Body of pancreas (tissue), 4 donors: ENCODE measurements at regions not wholly inside any gene's neighbourhood (a gene's known extent, or its start where the extent isn't known, plus 50 kb on each side); places are given as distances from the start of the nearest gene placed in this dataset.

Experiments
- POLR2A ChIP-seq, 3 donors: fragments of 450-650 bp; IDR thresholded peaks; one replicate each; pipeline ENCODE4 v1.6.1; 2016; ENCODE audit warnings: antibody characterized with exemption in 3 of 3, mild to moderate bottlenecking in 2 of 3
- TF ChIP-seq, protein P1 (sequence below), 7 experiments: fragments of 450-650 bp in 4 of 7; fragments of 200-600 bp in 3 of 7; sonication (generic) in 3 of 7; IDR thresholded peaks; one replicate each; pipeline ENCODE4 v1.5.1; 2016 to 2019; ENCODE audit warnings: antibody characterized with exemption in 7 of 7

- TF ChIP-seq, protein P1, sequence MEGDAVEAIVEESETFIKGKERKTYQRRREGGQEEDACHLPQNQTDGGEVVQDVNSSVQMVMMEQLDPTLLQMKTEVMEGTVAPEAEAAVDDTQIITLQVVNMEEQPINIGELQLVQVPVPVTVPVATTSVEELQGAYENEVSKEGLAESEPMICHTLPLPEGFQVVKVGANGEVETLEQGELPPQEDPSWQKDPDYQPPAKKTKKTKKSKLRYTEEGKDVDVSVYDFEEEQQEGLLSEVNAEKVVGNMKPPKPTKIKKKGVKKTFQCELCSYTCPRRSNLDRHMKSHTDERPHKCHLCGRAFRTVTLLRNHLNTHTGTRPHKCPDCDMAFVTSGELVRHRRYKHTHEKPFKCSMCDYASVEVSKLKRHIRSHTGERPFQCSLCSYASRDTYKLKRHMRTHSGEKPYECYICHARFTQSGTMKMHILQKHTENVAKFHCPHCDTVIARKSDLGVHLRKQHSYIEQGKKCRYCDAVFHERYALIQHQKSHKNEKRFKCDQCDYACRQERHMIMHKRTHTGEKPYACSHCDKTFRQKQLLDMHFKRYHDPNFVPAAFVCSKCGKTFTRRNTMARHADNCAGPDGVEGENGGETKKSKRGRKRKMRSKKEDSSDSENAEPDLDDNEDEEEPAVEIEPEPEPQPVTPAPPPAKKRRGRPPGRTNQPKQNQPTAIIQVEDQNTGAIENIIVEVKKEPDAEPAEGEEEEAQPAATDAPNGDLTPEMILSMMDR (IDR thresholded peaks at IDR 0.05), result no peak
- TF ChIP-seq POLR2A (IDR thresholded peaks at IDR 0.05), result no peak
Measured at GRCh38 chr12:97977870-97978405, 515.3 kb downstream of the RMST start.
